ENCODE measurements at regions not wholly inside any gene's neighbourhood (a gene's known extent, or its start where the extent isn't known, plus 50 kb on each side); places are given as distances from the start of the nearest gene placed in this dataset.

- 11 to 59% methylated on average over 4 of the region's 4 CpGs for WGBS, 2 donors
- no peak for TF ChIP-seq CTCF (IDR thresholded peaks at IDR 0.05)
- TF ChIP-seq POLR2A (IDR thresholded peaks at IDR 0.05) = no peak
- no peak overlapping the region for H3K4me3 ChIP-seq
These were observed 175.4 kb upstream of the RREB1 start for GRCh38 chr6:6932341-6932740.

GRCh38 chr6:6932968-6933367 is 174.8 kb upstream of the RREB1 start:
- H3K27ac ChIP-seq = no peak overlapping the region
- no peak overlapping the region for H3K4me3 ChIP-seq
- H3K9me3 ChIP-seq = no peaks in the 10 kb centered on the region
- DNase-seq (no peak), ATAC-seq (no peak)
- 58 to 75% methylated on average over 7 of the region's 7 CpGs for WGBS, 2 donors
- no peaks in the 10 kb centered on the region for H3K27me3 ChIP-seq
- TF ChIP-seq CTCF (IDR thresholded peaks at IDR 0.05) (no peak), POLR2A (IDR thresholded peaks at IDR 0.05) (no peak)
- peaks cover 6% of the 10 kb centered on the region for H3K4me1 ChIP-seq
- intact Hi-C loops (cut with DNase I) = no loop called here
- H3K36me3 ChIP-seq (replicated peaks in 1 of 2; ENCODE audit: insufficient read depth in 1 of 2, low read depth in 2 of 2) = no peaks in the 10 kb centered on the region

More at GRCh38 chr6:6932341-6932740, 175.4 kb upstream of the RREB1 start:
- Histone ChIP-seq H3K4me1 (peaks cover 6% of the 10 kb centered on the region), H3K27ac (no peak overlapping the region), H3K36me3 (replicated peaks in 1 of 2; ENCODE audit: insufficient read depth in 1 of 2, low read depth in 2 of 2) (no peaks in the 10 kb centered on the region), H3K9me3 (no peaks in the 10 kb centered on the region), H3K27me3 (no peaks in the 10 kb centered on the region)
- DNase-seq (no peak), ATAC-seq (no peak)
- intact Hi-C loops (cut with DNase I) = no loop called here

GRCh38 chr6:6940031-6941025 is 167.4 kb upstream of the RREB1 start:
- ATAC-seq (no peak), DNase-seq (no peak)
- H3K36me3 ChIP-seq (replicated peaks in 1 of 2; ENCODE audit: insufficient read depth in 1 of 2, low read depth in 2 of 2) = no peaks in the 10 kb centered on the region
- H3K4me1 ChIP-seq = no peaks in the 10 kb centered on the region
- no peaks in the 10 kb centered on the region for H3K27me3 ChIP-seq
- no peak overlapping the region for H3K4me3 ChIP-seq
- H3K9me3 ChIP-seq = no peaks in the 10 kb centered on the region
- TF ChIP-seq POLR2A (IDR thresholded peaks at IDR 0.05) = no peak
- no peak for TF ChIP-seq CTCF (IDR thresholded peaks at IDR 0.05)
- 86% methylated on average over 33 to 45 of the region's 47 CpGs for WGBS, 2 donors
- intact Hi-C loops (cut with DNase I) = no loop called here
- no peak overlapping the region for H3K27ac ChIP-seq

GRCh38 chr6:6941201-6941600 is 166.6 kb upstream of the RREB1 start:
- Histone ChIP-seq H3K27me3 (no peaks in the 10 kb centered on the region), H3K4me1 (no peaks in the 10 kb centered on the region), H3K27ac (no peak overlapping the region), H3K9me3 (no peaks in the 10 kb centered on the region), H3K36me3 (replicated peaks in 1 of 2; ENCODE audit: insufficient read depth in 1 of 2, low read depth in 2 of 2) (no peaks in the 10 kb centered on the region), H3K4me3 (no peak overlapping the region)
- no peak for TF ChIP-seq CTCF (IDR thresholded peaks at IDR 0.05)
- TF ChIP-seq POLR2A (IDR thresholded peaks at IDR 0.05) = no peak
- DNase-seq (no peak), ATAC-seq (no peak)
- WGBS, 2 donors = 94 to 99% methylated on average over 8 of the region's 8 CpGs
- intact Hi-C loops (cut with DNase I) = no loop called here

Data from body of pancreas (tissue), 4 donors.